ENCODE measurements at regions not wholly inside any gene's neighbourhood (a gene's known extent, or its start where the extent isn't known, plus 50 kb on each side); places are given as distances from the start of the nearest gene placed in this dataset.

GRCh38 chr12:59318940-59319339, 276.9 kb upstream of the SLC16A7 start:
- no peak for TF ChIP-seq CTCF (IDR thresholded peaks at IDR 0.05; ENCODE audit: low read length)
- no peak for TF ChIP-seq EZH2 (IDR thresholded peaks at IDR 0.05; ENCODE audit: borderline replicate concordance, low read length)

All from OCI-LY1 (cell line).